Occipital lobe (tissue), 1 donor: ENCODE measurements at regions not wholly inside any gene's neighbourhood (a gene's known extent, or its start where the extent isn't known, plus 50 kb on each side); places are given as distances from the start of the nearest gene placed in this dataset.
"Not testable (repeated sequence)": the region's sequence is repeated elsewhere in the genome, so short reads cannot be mapped to it uniquely, and the experiment has no call there.

Source experiments
- DNase-seq: peaks from one replicate; lab custom pipeline; 2025; lab: John Stamatoyannopoulos, UW

GRCh38 chr5:144060091-144060490, 110.4 kb downstream of the YIPF5 start:
- DNase-seq: not testable (repeated sequence)

GRCh38 chr5:144060598-144060997, 109.9 kb downstream of the YIPF5 start:
- no peak for DNase-seq

- DNase-seq: no peak
Measured at GRCh38 chr5:144065786-144066185, 104.7 kb downstream of the YIPF5 start.

GRCh38 chr5:144072518-144072927, 97.9 kb downstream of the YIPF5 start:
- DNase-seq: no peak

DNA sequence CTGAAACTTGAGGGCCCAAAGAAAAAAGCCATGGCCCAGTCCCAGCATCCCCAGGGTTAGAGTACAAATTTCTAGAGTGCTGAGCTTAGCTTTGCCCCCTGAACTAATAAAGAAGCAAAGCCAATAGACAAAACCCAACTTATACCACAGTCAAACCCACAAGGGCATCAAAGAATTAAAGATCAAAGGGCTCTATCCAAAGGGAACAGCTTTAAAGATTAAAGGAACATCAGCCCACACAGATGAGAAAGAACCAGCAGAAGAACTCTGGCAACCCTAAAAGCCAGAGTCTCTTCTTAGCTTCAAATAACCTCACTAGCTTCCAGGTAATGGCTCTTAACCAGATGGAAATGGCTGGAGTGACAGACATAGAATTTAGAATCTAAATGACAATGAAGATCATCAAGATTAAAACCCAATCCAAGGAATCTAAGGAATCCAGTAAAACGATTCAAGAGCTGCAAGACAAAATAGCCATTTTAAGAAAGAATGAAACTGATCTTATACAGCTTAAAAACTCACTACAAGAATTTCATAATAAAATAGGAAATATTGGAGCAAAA, 93.9 kb downstream of the YIPF5 start:
- DNase-seq: no peak

- DNase-seq: no peak
Measured at GRCh38 chr5:144083185-144083584, 87.3 kb downstream of the YIPF5 start.

DNA sequence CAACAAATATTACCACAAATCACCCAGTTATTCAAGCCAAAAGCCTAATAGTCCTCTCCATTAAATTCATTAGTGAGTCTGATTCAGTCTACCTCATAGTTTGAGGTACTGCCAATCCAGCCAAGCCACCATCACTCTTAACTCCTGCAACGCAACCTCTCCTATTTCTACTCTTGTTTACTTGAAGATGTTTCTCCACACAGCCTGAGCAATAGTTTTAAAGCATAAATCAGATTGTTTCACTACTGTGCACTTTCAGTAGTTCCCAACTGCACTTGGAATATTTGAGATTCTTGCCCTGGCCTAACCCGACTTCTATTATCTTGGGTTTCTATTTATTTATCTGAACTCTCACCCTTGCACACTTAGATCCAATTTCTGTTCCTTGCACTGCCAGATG, 85.5 kb downstream of the YIPF5 start:
- DNase-seq: no peak

GRCh38 chr5:144085381-144085780, 85.1 kb downstream of the YIPF5 start:
- no peak for DNase-seq

DNA sequence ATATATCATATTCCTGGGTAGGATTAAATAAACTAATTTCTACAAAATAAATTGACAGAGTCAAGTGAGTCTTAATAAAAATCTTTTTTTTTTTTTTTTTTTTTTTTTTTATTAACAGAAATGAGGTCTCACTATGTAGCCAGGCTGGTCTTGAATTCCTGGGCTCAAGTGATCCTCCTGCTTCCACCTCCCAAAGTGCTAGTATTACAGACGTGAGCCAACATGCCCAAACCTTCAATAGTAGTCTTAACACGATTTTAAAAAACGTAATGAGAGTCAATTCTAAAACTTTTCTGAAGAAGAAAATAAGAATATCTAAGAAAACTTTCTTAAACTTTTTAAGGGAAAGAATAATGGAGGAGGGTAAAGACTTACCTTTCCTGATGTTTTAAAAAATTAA, 84.2 kb downstream of the YIPF5 start:
- DNase-seq: no peak

GRCh38 chr5:144087576-144087975, 82.9 kb downstream of the YIPF5 start:
- no peak for DNase-seq

DNA sequence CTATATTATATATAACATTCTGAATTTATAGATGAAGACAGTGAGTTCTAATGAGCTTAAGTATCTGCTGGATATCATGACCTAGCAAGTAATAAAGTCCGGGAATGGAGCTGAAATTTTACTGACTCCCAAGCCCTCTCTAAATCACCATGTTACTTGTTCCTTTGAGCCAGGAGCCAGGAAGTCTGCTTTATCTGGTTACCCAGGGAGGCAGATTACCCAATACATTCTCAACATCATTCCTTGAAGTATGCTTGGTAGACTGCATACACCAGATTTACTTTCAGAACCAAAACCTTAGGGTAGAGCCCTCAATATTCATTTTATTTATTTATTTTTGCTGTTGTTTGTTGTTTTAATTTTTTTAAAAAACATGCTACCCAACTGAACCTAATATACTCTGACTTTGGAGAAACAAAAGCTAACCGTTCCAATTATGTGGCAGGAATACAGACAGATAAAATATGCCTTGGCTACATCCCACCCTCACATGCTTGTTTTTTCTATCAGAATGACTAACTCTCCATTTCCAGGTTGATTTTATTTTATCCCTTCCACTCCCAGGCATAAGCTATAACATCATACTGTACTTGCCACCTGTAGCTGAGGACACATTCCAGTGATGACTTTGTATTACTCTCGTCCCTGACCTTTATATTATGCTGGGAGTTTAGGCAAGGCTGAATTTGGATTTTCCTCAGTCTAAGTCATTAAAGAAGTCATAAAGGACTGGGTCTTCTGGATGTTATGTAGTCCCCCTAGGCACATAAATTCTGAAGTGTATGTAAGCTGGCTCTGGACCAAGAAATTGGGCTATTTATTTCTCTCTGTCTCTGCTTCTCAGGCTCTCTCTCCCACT, 82.0 kb downstream of the YIPF5 start:
- no peak for DNase-seq

GRCh38 chr5:144089401-144090021, 80.9 kb downstream of the YIPF5 start:
- DNase-seq: no peak

DNA sequence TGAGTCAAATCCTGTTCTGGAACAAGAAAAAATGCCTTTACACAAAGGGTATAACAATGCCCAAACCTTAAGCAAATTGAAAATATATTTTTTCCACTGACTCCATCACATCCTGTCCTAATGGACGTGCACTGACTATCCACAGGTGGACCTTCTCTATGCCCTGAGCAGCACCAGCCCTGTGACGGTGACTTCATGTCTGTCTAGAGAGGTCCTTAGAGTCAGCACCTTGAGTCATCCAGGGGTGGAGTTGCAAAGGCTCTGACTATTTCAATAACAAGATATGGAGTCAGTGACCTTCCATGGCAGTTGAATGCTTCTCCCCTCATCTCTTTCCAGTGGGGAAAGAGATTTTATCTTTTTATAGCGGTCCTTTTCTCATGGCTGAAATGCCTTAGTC, 78.0 kb downstream of the YIPF5 start:
- DNase-seq: no peak

- DNase-seq: no peak
Measured at GRCh38 chr5:144093400-144093799, 77.1 kb downstream of the YIPF5 start.

DNA sequence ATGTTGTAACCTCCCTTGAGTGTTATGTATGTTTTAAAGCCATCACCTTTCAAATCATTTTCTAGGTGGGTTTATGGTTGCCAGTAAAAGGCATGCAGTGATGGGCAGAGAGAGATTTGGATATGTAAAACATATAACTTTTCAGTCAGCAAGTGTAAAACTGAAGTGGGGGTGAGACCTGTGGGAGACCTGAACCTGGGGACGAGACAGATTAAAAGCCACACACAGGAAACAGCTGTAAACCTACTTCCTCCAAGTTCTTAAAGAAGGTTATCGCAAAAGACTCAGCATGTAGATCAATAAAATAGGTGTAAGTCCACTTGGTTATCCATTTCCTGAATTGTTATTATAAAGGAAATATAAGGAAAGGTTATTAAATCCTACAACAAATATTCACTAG, 76.6 kb downstream of the YIPF5 start:
- no peak for DNase-seq

GRCh38 chr5:144100702-144101101, 69.8 kb downstream of the YIPF5 start:
- DNase-seq: no peak

DNA sequence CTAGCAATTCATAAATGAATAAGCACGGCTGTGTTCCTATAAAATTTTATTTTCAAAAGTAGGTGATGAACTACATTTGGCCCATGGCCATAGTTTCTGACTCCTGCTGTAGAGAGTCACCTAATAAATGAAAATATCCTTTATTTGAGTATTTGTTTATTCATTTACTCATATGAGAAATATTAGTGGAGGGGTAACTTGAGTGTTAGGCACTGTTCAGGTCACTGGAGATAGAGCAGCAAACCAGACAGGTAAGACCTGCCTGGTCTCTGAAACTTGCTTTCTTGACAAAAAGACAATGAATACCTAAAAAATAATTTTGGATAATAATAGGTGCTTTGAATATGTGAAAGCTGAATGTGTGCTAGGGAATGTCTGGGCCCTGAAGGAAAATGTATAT, 68.8 kb downstream of the YIPF5 start:
- no peak for DNase-seq

DNA sequence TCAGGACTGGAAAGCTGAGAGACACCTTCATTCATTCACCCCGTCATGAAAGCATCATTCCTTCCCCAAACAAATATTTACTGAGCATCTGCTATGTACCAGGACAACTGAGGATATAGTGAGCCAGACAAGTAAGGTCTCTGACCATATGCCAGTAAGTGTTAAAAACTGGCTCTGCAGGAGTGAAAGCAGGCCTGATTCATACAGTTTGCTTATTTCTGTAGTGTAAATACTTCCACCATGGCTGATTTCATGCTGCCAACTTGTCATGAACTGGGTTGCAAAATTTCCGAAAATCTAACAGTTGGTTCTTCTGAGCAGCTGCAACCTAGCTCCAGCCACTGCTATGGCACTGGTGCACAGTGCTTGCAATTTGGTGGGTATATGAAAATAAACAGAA, 68.1 kb downstream of the YIPF5 start:
- no peak for DNase-seq

DNA sequence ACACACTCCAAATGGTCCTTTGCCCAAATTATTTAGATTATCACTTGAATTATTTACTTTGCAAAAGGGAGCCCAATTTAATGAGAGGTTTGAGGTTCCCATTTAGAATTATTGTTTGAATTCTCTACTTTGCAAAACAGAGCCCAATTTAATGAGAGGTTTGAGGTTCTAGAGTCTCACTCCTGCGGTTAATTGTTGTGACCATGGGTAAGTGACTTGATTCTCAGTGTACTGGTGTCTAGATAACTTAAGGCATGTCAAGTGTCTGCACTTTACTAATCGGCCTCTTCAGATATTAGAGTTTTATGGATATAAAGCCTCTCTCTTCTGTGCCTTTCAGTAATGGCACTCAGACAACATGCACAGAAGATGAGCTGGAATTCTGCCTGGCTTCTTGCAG, 67.5 kb downstream of the YIPF5 start:
- no peak for DNase-seq

DNA sequence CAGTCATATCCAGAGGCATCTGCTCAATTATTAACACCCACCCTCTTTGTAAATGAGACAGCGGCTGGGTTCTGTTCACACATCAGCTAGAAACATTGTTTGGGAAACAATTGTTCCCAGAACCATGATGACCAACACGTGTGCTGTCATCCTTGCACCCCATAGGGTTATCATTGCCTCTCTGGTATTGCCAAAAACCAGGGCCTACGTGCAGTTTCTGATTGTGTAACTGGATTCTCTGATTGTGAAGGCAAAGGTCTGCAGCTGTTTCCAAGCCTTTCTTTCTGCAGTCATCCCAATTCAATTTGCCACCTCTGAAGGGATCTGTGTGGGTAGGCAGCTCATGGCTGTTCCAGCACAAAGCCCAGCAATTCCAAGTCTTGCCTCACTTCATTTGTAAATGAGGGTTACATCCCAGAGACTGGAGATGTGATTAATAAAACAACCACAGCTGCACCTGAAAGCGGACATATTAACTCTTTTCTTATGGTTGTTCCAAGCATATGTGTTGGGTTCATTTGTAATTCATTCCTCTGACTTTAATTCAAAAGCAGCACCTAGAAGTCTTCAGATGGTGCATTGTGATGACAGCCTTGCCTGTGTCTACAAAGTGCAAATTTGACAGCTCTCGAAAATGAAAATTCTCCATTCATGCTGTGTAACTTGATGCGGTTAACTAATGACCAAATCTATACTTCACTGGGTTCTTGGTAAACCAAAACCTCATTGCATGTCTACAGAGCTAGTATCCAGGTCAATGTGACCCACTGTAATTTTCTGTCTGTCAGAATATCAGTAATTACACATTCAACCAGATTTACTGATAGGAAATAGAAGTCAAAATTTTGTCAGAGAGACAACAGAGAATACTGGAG, 66.6 kb downstream of the YIPF5 start:
- DNase-seq: no peak

DNA sequence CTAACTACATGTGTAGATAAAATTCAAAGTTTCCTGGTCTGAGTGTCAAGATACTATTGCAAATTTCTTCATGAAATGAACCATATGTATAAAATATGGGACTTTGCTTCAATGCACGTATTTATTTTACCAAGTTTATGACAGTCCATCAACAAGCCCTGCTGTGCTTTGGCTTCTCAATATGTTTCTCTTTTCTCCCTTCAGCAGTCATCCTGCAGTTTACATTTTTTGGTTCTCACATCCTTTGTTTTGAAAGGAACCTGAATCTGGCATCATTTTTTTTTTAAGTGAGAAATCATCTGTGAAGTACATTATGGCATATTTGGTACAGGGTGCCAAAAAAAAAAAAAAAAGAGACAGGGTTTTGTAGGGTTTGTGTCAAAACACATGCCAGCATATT, 65.1 kb downstream of the YIPF5 start:
- no peak for DNase-seq

- no peak for DNase-seq
Measured at GRCh38 chr5:144108131-144108530, 62.3 kb downstream of the YIPF5 start.
